Thyroid gland (tissue), 4 donors: ENCODE measurements at regions not wholly inside any gene's neighbourhood (a gene's known extent, or its start where the extent isn't known, plus 50 kb on each side); places are given as distances from the start of the nearest gene placed in this dataset.
"Not testable (repeated sequence)": the region's sequence is repeated elsewhere in the genome, so short reads cannot be mapped to it uniquely, and the experiment has no call there.

Experiments used
- POLR2A ChIP-seq, 2 donors: fragments of 450-650 bp; IDR thresholded peaks; one replicate each; pipeline ENCODE4 v1.6.1; 2017; ENCODE audit warnings: antibody characterized with exemption in 2 of 2, mild to moderate bottlenecking in 2 of 2, moderate library complexity in 1 of 2
- TF ChIP-seq, protein P1 (sequence below), 6 experiments: fragments of 200-600 bp in 3 of 6; fragments of 450-650 bp in 3 of 6; sonication (generic) in 3 of 6; IDR thresholded peaks; one replicate each; pipeline ENCODE4 v1.5.1; 2016 to 2019; ENCODE audit warnings: antibody characterized with exemption in 6 of 6, mild to moderate bottlenecking in 2 of 6, inconsistent platforms in 1 of 6, moderate library complexity in 1 of 6

- TF ChIP-seq, protein P1, sequence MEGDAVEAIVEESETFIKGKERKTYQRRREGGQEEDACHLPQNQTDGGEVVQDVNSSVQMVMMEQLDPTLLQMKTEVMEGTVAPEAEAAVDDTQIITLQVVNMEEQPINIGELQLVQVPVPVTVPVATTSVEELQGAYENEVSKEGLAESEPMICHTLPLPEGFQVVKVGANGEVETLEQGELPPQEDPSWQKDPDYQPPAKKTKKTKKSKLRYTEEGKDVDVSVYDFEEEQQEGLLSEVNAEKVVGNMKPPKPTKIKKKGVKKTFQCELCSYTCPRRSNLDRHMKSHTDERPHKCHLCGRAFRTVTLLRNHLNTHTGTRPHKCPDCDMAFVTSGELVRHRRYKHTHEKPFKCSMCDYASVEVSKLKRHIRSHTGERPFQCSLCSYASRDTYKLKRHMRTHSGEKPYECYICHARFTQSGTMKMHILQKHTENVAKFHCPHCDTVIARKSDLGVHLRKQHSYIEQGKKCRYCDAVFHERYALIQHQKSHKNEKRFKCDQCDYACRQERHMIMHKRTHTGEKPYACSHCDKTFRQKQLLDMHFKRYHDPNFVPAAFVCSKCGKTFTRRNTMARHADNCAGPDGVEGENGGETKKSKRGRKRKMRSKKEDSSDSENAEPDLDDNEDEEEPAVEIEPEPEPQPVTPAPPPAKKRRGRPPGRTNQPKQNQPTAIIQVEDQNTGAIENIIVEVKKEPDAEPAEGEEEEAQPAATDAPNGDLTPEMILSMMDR (IDR thresholded peaks at IDR 0.05), result not testable (repeated sequence)
- not testable (repeated sequence) for TF ChIP-seq POLR2A (IDR thresholded peaks at IDR 0.05)
These were observed 61.4 kb upstream of the PTPN1 start for GRCh38 chr20:50448625-50449403.
